HG03558 (cell line): ENCODE measurements at regions not wholly inside any gene's neighbourhood (a gene's known extent, or its start where the extent isn't known, plus 50 kb on each side); places are given as distances from the start of the nearest gene placed in this dataset.
"Not testable (repeated sequence)": the region's sequence is repeated elsewhere in the genome, so short reads cannot be mapped to it uniquely, and the experiment has no call there.

Experiments used
- ATAC-seq: cut with Tn5 transposase; IDR thresholded peaks from one replicate; pipeline ENCODE4 v1.9.1; 2021; ENCODE audit warnings: moderate number of reproducible peaks; ENCODE audit not compliant: unreplicated experiment; ENCODE audit errors: extremely low read depth

DNA sequence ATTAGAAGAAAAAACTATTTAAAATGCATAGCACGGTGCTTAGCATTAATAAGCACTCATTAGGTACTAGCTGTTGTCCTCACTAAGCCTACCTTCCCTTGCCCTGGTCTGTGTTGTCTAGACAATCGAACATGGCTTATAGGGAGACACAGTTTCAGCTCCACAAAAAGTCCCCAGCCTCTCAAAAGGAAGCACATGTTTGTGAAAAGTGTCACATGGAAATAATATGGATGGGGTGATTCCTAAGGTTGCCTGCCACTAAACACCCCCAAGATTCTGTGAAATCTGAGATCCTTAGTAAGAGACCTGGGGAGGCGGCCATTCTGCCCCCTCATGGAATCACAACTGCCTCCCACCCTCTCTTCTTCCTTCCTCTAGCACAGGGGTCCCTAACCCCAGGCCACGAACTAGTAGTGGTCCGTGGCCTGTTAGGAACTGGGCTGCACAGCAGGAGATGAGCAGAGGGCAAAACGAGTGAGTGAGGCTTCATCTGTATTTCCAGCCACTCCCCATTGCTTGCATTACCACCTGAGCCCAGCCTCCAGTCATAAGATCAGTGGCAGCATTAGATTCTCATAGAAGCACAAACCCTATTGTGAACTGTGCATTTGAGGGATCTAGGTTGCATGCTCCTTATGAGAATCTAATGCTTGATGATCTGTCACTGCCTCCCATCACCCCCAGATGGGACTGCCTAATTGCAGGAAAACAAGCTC, 59.6 kb upstream of the NDUFV2 start:
- ATAC-seq = no peak

DNA sequence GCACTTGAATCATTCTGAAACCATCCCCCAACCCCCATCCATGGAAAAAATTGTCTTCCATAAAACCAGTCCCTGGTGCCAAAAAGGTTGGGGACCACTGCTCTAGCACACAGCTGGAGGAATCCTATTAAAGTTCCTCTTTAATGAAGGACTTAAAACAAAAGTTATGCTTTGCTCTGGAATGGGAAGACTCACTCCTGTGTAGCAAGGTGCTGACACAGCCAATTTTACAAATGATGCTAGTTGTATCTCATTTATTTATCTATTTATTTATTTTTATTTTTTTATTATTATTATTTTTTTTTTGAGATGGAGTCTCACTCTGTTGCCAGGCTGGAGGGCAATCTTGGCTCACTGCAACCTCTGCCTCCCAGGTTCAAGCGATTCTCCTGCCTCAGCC, 58.9 kb upstream of the NDUFV2 start:
- ATAC-seq = no peak

DNA sequence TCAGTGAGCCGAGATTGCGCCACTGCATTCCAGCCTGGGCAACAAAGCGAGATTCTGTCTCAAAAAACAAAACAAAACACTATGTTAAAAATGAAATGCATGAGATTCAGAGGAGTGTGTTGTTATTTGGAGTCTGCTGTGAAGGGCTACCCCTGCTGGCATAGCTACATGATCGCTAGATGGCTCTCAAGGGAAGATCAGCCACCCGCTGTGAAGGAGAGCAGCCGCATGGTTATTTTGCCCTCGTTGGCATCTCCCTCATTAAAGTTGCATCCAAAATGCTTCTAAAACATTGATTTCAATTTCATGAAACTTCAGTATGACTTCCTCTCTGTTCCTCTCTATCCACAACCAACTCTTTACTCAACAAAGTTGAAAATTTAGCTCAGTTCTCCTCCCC, 54.8 kb upstream of the NDUFV2 start:
- ATAC-seq = no peak

DNA sequence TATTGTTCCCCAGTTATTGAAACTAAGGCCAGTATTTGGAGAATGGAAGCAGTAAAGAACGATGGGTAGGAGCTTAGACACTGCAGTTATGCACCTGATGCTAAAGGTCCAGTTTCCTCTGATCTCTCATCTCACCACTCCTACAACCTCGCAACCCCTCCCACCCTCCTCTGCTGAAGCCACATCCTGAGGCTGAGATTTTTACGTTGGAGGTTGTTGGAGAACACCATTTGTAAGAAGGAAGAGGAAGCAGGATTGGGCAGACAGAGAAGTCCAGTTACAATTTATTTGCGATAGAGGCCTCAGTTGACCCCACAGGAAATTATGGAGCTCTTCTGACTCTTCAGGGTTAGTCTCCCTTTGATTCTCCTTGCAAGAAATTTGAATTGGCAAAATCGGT, 54.3 kb upstream of the NDUFV2 start:
- ATAC-seq = no peak

DNA sequence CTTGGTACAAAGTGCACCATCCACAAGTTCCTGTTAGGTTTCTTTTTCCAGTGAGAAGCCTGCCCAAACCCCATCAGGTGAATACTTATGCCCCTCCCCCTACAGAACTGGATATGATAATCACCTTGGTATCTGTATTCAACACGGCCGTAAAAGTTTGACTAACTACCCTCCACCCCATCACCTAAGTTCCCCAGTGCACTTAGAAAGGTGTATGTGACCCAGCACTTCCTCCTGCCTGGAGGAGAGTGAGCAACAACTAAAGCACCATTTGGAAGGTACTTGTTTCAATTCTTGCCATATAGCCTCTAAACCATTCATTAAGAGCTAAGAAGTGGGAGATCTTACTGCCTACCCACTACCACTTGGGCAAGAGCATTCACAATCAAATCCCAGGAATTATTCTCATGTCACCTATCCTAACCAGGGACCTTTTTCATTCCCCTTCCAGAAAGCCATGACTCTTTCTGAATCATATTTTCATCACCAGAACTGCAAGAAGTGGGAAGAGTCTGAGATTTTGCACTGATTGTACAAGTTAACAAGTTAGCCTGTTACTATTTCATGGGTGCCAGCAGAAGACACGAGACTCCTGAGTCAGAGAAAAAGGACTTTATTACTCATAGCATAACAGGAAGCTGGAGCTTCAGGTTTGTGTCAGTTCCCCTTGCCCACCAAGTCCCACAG, 53.5 kb upstream of the NDUFV2 start:
- no peak for ATAC-seq

DNA sequence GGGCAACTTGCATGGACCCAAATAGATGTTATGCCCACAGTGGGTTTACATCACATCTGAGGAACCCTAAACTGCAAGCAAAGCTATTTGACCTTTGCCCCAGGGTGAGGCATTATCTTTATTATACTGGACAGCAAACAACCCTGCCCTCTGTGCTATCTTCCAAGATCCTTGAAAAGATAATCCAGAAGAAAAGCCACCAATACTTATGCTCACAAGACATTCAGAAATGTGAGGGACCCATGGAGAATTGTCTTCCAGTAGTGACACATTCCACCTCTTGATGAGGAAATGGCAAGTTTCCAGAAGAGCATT, 53.0 kb upstream of the NDUFV2 start:
- no peak for ATAC-seq

DNA sequence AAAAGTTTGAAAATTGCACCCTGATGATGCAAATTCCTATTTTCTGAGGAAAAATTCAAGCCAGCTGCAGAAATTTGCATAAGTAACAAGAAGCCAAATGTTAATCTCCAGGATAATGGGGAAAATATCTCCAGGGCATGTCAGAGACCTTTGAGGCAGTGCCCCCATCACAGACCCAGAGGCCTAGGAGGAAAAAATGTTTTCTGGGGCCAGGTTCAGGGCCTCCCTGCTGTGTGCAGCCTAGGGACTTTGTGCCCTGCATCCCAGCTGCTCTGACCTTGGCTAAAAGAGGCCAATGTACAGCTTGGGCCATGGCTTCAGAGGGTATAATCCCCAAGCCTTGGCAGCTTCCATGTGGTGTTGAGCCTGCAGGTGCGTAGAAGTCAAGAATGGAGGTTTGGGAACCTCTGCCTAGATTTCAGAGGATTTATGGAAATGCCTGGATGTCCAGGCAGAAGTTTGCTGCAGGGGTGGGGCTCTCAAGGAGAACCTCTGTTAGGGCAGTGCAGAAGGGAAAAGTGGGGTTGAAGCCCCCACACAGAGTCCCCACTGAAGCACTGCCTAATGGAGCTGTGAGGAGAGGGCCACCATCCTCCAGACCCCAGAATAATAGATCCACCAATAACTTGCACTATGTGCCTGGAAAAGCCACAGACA, 51.7 kb upstream of the NDUFV2 start:
- not testable (repeated sequence) for ATAC-seq
